Mammary epithelial cell (primary cell): ENCODE measurements at regions not wholly inside any gene's neighbourhood (a gene's known extent, or its start where the extent isn't known, plus 50 kb on each side); places are given as distances from the start of the nearest gene placed in this dataset.

Experiments used
- EZH2 ChIP-seq: IDR thresholded peaks from 2 replicates; pipeline ENCODE4 v1.6.1; 2012; ENCODE audit warnings: low read length, inconsistent platforms, borderline replicate concordance
- TF ChIP-seq, protein P1 (sequence below), 2 donors: IDR thresholded peaks in 1 of 2; conservative IDR thresholded peaks in 1 of 2; 2 replicates each; pipeline ENCODE4 v1.5.1; 2011 to 2012; ENCODE audit warnings: inconsistent platforms in 2 of 2, low read length in 2 of 2, mild to moderate bottlenecking in 2 of 2, control low read depth in 1 of 2, low read depth in 1 of 2; ENCODE audit not compliant: insufficient read depth in 1 of 2; ENCODE audit errors: extremely low read depth in 1 of 2

DNA sequence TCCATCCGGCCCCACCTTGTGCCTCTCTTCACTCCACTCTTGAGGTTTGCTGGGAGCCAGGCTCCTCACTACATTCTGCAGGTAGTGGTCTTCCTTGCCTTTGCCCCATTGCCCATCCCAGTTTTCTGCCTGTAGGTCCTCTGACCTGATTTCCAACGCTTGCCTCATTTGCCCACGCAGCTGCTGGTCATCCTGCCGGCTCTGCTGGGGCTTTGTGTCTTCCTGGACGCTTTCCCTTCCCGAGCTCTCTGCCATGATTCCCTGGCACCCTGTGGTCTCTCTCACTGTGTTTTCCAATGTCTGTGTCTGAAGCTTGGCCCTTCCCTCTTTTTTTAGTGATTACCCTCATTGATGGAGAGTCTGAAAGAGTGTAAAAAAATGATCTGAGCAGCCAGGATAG, 451.6 kb downstream of the UTRN start:
- no peak for TF ChIP-seq EZH2
- TF ChIP-seq, protein P1, sequence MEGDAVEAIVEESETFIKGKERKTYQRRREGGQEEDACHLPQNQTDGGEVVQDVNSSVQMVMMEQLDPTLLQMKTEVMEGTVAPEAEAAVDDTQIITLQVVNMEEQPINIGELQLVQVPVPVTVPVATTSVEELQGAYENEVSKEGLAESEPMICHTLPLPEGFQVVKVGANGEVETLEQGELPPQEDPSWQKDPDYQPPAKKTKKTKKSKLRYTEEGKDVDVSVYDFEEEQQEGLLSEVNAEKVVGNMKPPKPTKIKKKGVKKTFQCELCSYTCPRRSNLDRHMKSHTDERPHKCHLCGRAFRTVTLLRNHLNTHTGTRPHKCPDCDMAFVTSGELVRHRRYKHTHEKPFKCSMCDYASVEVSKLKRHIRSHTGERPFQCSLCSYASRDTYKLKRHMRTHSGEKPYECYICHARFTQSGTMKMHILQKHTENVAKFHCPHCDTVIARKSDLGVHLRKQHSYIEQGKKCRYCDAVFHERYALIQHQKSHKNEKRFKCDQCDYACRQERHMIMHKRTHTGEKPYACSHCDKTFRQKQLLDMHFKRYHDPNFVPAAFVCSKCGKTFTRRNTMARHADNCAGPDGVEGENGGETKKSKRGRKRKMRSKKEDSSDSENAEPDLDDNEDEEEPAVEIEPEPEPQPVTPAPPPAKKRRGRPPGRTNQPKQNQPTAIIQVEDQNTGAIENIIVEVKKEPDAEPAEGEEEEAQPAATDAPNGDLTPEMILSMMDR (conservative IDR thresholded peaks at IDR 0.05 in 1 of 2, IDR thresholded peaks at IDR 0.05 in 1 of 2; ENCODE audit: extremely low read depth in 1 of 2, insufficient read depth in 1 of 2, low read depth in 1 of 2, low read length in 2 of 2): no peak
